K562 (cell line): ENCODE measurements at regions not wholly inside any gene's neighbourhood (a gene's known extent, or its start where the extent isn't known, plus 50 kb on each side); places are given as distances from the start of the nearest gene placed in this dataset.

Source experiments
- ATAC-seq: fragments of 200-7000 bp; cut with Tn5 transposase; 3 replicates; pipeline ENCODE4 v1.9.1; 2020; ENCODE audit warnings: moderate library complexity
- BruUV-seq: library from RNA; stranded (reverse); fragments of 400-500 nt; replicated peaks from 2 replicates; lab custom pipeline; 2021; lab: Mats Ljungman, UMichigan
- CTCF ChIA-PET: fragments of 300-600 bp; formaldehyde crosslinking; extraction: SDS; loops from one replicate; lab custom pipeline; 2021; ENCODE audit warnings: low intra/inter-chr PET ratio; lab: Yijun Ruan, JAX
- POLR2A ChIA-PET: fragments of 300-600, 350-650 bp; sonication (Branson Sonifier 250); formaldehyde crosslinking; extraction: SDS; loops from one replicate; lab custom pipeline; 2021; ENCODE audit warnings: antibody characterized with exemption, inconsistent platforms; lab: Yijun Ruan, JAX
- DNase-seq, 4 experiments: peaks; one replicate each; pipeline versions ENCODE4 v3.0.0 to v3.0.0-alpha.2; 2011 to 2018; ENCODE audit warnings: low spot score in 3 of 4, mixed read lengths in 3 of 4; ENCODE audit errors: extremely low read depth in 1 of 4
- FAIRE-seq: peaks from 2 replicates; lab custom pipeline; 2011; peaks lifted over from hg19 to GRCh38; lab: Jason Lieb, UNC
- H2AFZ ChIP-seq: 2 replicates; pipeline ENCODE4 v1.6.0; 2011; ENCODE audit warnings: low read depth, low read length, control low read depth, inconsistent platforms
- H3K27ac ChIP-seq: fragments of 200-600 bp; 3 replicates; pipeline ENCODE4 v1.8.0; 2011; ENCODE audit warnings: low read depth, mild to moderate bottlenecking, control low read depth, inconsistent platforms, low read length, moderate library complexity, mixed read lengths; ENCODE audit errors: extremely low read depth
- H3K27me3 ChIP-seq, 2 experiments: fragments of 300-600 bp in 1 of 2; 2 replicates in 1 of 2; 3 replicates in 1 of 2; pipeline versions ENCODE4 v1.6.0 to v1.8.0; 2011; ENCODE audit warnings: inconsistent platforms in 2 of 2, low read length in 2 of 2, mild to moderate bottlenecking in 1 of 2, mixed read lengths in 1 of 2, moderate library complexity in 1 of 2; ENCODE audit not compliant: control insufficient read depth in 2 of 2, insufficient read depth in 2 of 2
- H3K36me3 ChIP-seq: fragments of 300-600 bp; 3 replicates; pipeline ENCODE4 v1.8.0; 2011; ENCODE audit warnings: mild to moderate bottlenecking, low read length, inconsistent platforms; ENCODE audit not compliant: control insufficient read depth, insufficient read depth
- H3K4me1 ChIP-seq, 2 experiments: fragments of 200-600 bp in 1 of 2; replicated peaks in 1 of 2; 2 replicates in 1 of 2; 3 replicates in 1 of 2; pipeline versions ENCODE4 v1.5.1 to v1.8.0; 2011; ENCODE audit warnings: inconsistent platforms in 2 of 2, low read length in 2 of 2, mild to moderate bottlenecking in 1 of 2, mixed read lengths in 1 of 2, moderate library complexity in 1 of 2; ENCODE audit not compliant: control insufficient read depth in 2 of 2, insufficient read depth in 2 of 2
- H3K4me2 ChIP-seq: 2 replicates; pipeline ENCODE4 v1.6.1; 2011; ENCODE audit warnings: low read length, control low read depth, inconsistent platforms, mixed read lengths; ENCODE audit not compliant: insufficient read depth
- H3K4me3 ChIP-seq: fragments of 200-600 bp; sonication (generic), shearing (Covaris generic); 2 replicates; pipeline ENCODE4 v1.5.1; 2016; ENCODE audit warnings: control low read depth, inconsistent platforms
- H3K79me2 ChIP-seq: fragments of 200-600 bp; 3 replicates; pipeline ENCODE4 v1.8.0; 2011; ENCODE audit warnings: low read length, inconsistent platforms; ENCODE audit not compliant: control insufficient read depth, insufficient read depth
- H3K9ac ChIP-seq, 2 experiments: 2 replicates each; pipeline versions ENCODE4 v1.6.0 to v1.6.1; 2011; ENCODE audit warnings: low read depth in 2 of 2, low read length in 2 of 2, control low read depth in 1 of 2, inconsistent platforms in 1 of 2, mild to moderate bottlenecking in 1 of 2, mixed read lengths in 1 of 2; ENCODE audit not compliant: insufficient read depth in 1 of 2
- H3K9me1 ChIP-seq: one replicate; pipeline ENCODE4 v1.6.0; 2011; ENCODE audit warnings: inconsistent platforms, mild to moderate bottlenecking, low read length, moderate library complexity; ENCODE audit not compliant: control insufficient read depth, insufficient read depth
- H3K9me3 ChIP-seq: replicated peaks from 2 replicates; pipeline ENCODE4 v1.5.1; 2011; ENCODE audit warnings: low read depth, low read length, inconsistent platforms; ENCODE audit not compliant: control insufficient read depth, insufficient read depth
- H4K20me1 ChIP-seq: replicated peaks from 2 replicates; pipeline ENCODE4 v1.6.1; 2011; ENCODE audit warnings: low read length, inconsistent platforms, mixed read lengths; ENCODE audit not compliant: control insufficient read depth, insufficient read depth
- ELF2 ChIP-seq: fragments of 250-450 bp; sonication (Bioruptor Pico); IDR thresholded peaks from 2 replicates; pipeline ENCODE4 v1.5.0; 2021; ENCODE audit warnings: mild to moderate bottlenecking
- FIP1L1 ChIP-seq: fragments of 200-400 bp; formaldehyde crosslinking; IDR thresholded peaks from 2 replicates; pipeline ENCODE4 v1.6.1; 2018; ENCODE audit warnings: mild to moderate bottlenecking, low read depth, low read length; ENCODE audit not compliant: poor library complexity, severe bottlenecking
- KLF1 ChIP-seq: fragments of 450-650 bp; IDR thresholded peaks from 2 replicates; pipeline ENCODE4 v1.6.1; 2016; ENCODE audit warnings: missing genetic modification characterization, missing compliant biosample characterization
- SMAD3 ChIP-seq: fragments of 450-650 bp; formaldehyde crosslinking; conservative IDR thresholded peaks from 2 replicates; pipeline ENCODE4 v1.4.0; 2020; ENCODE audit warnings: mild to moderate bottlenecking
- TCF7 ChIP-seq: sonication (generic); IDR thresholded peaks from 2 replicates; pipeline ENCODE4 v1.6.1; 2016; ENCODE audit warnings: antibody characterized with exemption, borderline replicate concordance
- XRCC3 ChIP-seq: fragments of 450-650 bp; IDR thresholded peaks from 2 replicates; pipeline ENCODE4 v1.6.1; 2017; ENCODE audit warnings: mild to moderate bottlenecking, moderate library complexity
- ZBTB7A ChIP-seq: IDR thresholded peaks from 2 replicates; pipeline ENCODE4 v1.6.1; 2011; ENCODE audit warnings: low read depth, mild to moderate bottlenecking, low read length, moderate library complexity, borderline replicate concordance; ENCODE audit not compliant: control insufficient read depth
- ZNF41 ChIP-seq: fragments of 250-450 bp; sonication (Bioruptor Pico); conservative IDR thresholded peaks from 2 replicates; pipeline ENCODE4 v1.4.0; 2020; ENCODE audit warnings: mild to moderate bottlenecking
- ZZZ3 ChIP-seq: fragments of 450-650 bp; IDR thresholded peaks from 2 replicates; pipeline ENCODE4 v1.6.1; 2016; ENCODE audit warnings: antibody characterized with exemption, mild to moderate bottlenecking, moderate library complexity
- WGBS: fragments of 100-300 bp; shearing (Covaris generic); methylation state at CpG from one replicate; pipeline ENCODE4 v1.1.6; 2016; ENCODE audit warnings: low coverage, mixed read lengths; ENCODE audit not compliant: insufficient coverage; ENCODE audit errors: missing lambda C conversion rate; 5-methylcytosine and 5-hydroxymethylcytosine counted together
- in situ Hi-C: fragments of 300-500 bp; cut with MboI; formaldehyde crosslinking; loops from 4 replicates; pipeline ENCODE4 v1.15.0; 2018; ENCODE audit warnings: inconsistent platforms, mixed read lengths
- intact Hi-C: fragments of 100-400 bp; cut with micrococcal nuclease; formaldehyde crosslinking; loops from 2 replicates; pipeline ENCODE4 v1.14.2; 2022
- TF ChIP-seq, protein P1 (sequence below), 2 experiments: fragments of 450-650 bp in 1 of 2; sonication (generic) in 1 of 2; formaldehyde crosslinking; conservative IDR thresholded peaks; 2 replicates each; pipeline versions ENCODE4 v1.4.0 to v1.8.1; 2020 to 2022; ENCODE audit warnings: mild to moderate bottlenecking in 1 of 2, missing genetic modification reagents in 1 of 2
- TF ChIP-seq, protein P2 (sequence below): fragments of 450-650 bp; formaldehyde crosslinking; IDR thresholded peaks from 2 replicates; pipeline ENCODE4 v1.4.0; 2020; ENCODE audit warnings: mild to moderate bottlenecking, moderate library complexity
- TF ChIP-seq, protein P3 (sequence below): fragments of 450-650 bp; IDR thresholded peaks from 2 replicates; pipeline ENCODE4 v1.6.1; 2016; ENCODE audit warnings: antibody characterized with exemption

DNA sequence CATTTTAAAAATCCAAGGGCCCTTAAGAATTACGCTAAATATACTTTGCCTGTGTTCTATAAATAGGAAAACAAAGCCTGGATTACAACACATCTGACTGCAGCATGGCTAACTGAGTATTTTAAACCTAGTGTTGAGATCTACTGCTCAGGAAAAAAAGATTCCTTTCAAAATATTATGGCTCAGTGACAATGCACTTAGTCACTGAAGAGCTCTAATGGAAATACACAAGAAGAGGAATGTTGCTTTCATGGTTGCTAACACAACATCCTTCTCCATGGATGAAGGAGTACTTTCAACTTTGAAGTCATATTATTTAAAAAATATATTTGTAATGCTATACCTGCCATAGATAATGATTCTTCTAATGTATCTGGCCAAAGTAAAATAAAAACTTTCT, 248.3 kb upstream of the NEGR1 start:
- no peak overlapping the region for H3K4me2 ChIP-seq
- in situ Hi-C loops: no loop called here
- 0% methylated on average over 1 of the region's 1 CpG for WGBS
- H3K9ac ChIP-seq: no peak overlapping the region
- intact Hi-C loops: no loop called here
- ATAC-seq: no peak
- no peak for DNase-seq
- no peaks in the 10 kb centered on the region for H3K27me3 ChIP-seq
- CTCF ChIA-PET: no interaction called here
- no TSS peak for BruUV-seq
- H3K79me2 ChIP-seq: no peaks in the 10 kb centered on the region
- H3K9me1 ChIP-seq: no peaks in the 10 kb centered on the region
- POLR2A ChIA-PET: no interaction called here
- no peaks in the 10 kb centered on the region for H3K4me1 ChIP-seq
- no peaks in the 10 kb centered on the region for H3K36me3 ChIP-seq
- TF ChIP-seq KLF1 (tag) (no peak), ZBTB7A (no peak)
- TF ChIP-seq, all 486 proteins: peak for 0
- no peaks in the 10 kb centered on the region for H4K20me1 ChIP-seq
- no peak overlapping the region for H3K4me3 ChIP-seq
- H3K9me3 ChIP-seq: no peaks in the 10 kb centered on the region
- H2AFZ ChIP-seq: no peak overlapping the region
- H3K27ac ChIP-seq: no peak overlapping the region
- FAIRE-seq: no peak

DNA sequence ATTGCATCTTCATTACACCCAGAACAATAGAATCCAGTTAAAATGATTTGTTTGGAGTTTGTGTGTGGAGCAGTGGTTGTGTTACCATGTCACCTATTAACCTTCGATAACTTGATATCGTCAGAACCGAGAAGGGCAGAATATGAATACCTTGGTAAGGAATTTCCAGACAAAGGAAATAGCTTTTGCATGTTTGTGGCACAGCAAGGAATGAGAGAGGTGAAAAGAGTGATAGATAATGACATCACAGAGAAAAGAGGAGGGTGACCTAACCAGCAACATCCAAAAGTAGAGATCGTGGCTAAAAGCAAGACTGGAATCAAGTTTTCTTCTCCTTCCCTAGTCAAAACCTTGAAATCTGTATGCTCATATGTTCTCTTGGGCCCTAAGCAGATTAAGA, 244.6 kb upstream of the NEGR1 start:
- 0% methylated on average over 4 of the region's 4 CpGs for WGBS
- POLR2A ChIA-PET: no interaction called here
- BruUV-seq: no TSS peak
- TF ChIP-seq TCF7: no peak
- TF ChIP-seq XRCC3: no peak
- no peak for TF ChIP-seq ELF2 (CRISPR knock-in tag)
- TF ChIP-seq FIP1L1: no peak
- no peak for TF ChIP-seq ZZZ3
- TF ChIP-seq, protein P1, sequence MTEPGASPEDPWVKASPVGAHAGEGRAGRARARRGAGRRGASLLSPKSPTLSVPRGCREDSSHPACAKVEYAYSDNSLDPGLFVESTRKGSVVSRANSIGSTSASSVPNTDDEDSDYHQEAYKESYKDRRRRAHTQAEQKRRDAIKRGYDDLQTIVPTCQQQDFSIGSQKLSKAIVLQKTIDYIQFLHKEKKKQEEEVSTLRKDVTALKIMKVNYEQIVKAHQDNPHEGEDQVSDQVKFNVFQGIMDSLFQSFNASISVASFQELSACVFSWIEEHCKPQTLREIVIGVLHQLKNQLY (CRISPR knock-in tag; conservative IDR thresholded peaks at IDR 0.05): no peak
- no peak for TF ChIP-seq ZNF41 (CRISPR knock-in tag)
- TF ChIP-seq, protein P2, sequence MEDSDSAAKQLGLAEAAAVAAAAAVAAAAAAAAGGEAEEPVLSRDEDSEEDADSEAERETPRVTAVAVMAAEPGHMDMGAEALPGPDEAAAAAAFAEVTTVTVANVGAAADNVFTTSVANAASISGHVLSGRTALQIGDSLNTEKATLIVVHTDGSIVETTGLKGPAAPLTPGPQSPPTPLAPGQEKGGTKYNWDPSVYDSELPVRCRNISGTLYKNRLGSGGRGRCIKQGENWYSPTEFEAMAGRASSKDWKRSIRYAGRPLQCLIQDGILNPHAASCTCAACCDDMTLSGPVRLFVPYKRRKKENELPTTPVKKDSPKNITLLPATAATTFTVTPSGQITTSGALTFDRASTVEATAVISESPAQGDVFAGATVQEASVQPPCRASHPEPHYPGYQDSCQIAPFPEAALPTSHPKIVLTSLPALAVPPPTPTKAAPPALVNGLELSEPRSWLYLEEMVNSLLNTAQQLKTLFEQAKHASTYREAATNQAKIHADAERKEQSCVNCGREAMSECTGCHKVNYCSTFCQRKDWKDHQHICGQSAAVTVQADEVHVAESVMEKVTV: no peak
- no peak for TF ChIP-seq SMAD3 (CRISPR knock-in tag)
- TF ChIP-seq, protein P3, sequence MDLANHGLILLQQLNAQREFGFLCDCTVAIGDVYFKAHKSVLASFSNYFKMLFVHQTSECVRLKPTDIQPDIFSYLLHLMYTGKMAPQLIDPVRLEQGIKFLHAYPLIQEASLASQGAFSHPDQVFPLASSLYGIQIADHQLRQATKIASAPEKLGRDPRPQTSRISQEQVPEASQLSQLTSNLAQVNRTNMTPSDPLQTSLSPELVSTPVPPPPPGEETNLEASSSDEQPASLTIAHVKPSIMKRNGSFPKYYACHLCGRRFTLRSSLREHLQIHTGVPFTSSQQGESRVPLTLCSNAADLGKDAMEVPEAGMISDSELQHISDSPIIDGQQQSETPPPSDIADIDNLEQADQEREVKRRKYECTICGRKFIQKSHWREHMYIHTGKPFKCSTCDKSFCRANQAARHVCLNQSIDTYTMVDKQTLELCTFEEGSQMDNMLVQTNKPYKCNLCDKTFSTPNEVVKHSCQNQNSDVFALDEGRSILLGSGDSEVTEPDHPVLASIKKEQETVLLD: no peak

More for the DNA sequence above, 244.6 kb upstream of the NEGR1 start:
- in situ Hi-C loops: no loop called here
- no peaks in the 10 kb centered on the region for H3K27me3 ChIP-seq
- FAIRE-seq (no peak), ATAC-seq (no peak), DNase-seq (no peak)
- H3K9ac ChIP-seq: no peak overlapping the region
- no peaks in the 10 kb centered on the region for H3K9me3 ChIP-seq
- no peaks in the 10 kb centered on the region for H4K20me1 ChIP-seq
- H3K4me2 ChIP-seq: no peak overlapping the region
- H3K27ac ChIP-seq: no peak overlapping the region
- no peaks in the 10 kb centered on the region for H3K36me3 ChIP-seq
- CTCF ChIA-PET: no interaction called here
- intact Hi-C loops: no loop called here
- no peaks in the 10 kb centered on the region for H3K4me1 ChIP-seq
- H3K79me2 ChIP-seq: no peaks in the 10 kb centered on the region
- no peaks in the 10 kb centered on the region for H3K9me1 ChIP-seq
- no peak overlapping the region for H2AFZ ChIP-seq
- no peak overlapping the region for H3K4me3 ChIP-seq
